ENCODE measurements at regions not wholly inside any gene's neighbourhood (a gene's known extent, or its start where the extent isn't known, plus 50 kb on each side); places are given as distances from the start of the nearest gene placed in this dataset.

- H3K36me3 ChIP-seq, result no peaks in the 10 kb centered on the region
- no peaks in the 10 kb centered on the region for H3K9me3 ChIP-seq
- no peak for DNase-seq (ENCODE audit: low spot score in 2 of 2)
- H3K27ac ChIP-seq, result no peak overlapping the region
- TF ChIP-seq CTCF (IDR thresholded peaks at IDR 0.05) (no peak), POLR2A (IDR thresholded peaks at IDR 0.05) (no peak), EP300 (IDR thresholded peaks at IDR 0.05) (no peak)
- H3K4me3 ChIP-seq, result no peak overlapping the region
- no peaks in the 10 kb centered on the region for H3K27me3 ChIP-seq
- 50 to 52% methylated on average over 1 of the region's 1 CpG for WGBS, 2 donors
- no peaks in the 10 kb centered on the region for H3K4me1 ChIP-seq
Observed at GRCh38 chr18:71597219-71597618, 946.9 kb downstream of the CBLN2 start.

GRCh38 chr18:71583252-71583651, 960.9 kb downstream of the CBLN2 start:
- WGBS, 2 donors, result 62 to 83% methylated on average over 4 of the region's 4 CpGs

GRCh38 chr18:71554686-71555085, 989.5 kb downstream of the CBLN2 start:
- Histone ChIP-seq H3K9me3 (no peaks in the 10 kb centered on the region), H3K4me1 (no peaks in the 10 kb centered on the region), H3K27me3 (no peaks in the 10 kb centered on the region), H3K27ac (no peak overlapping the region), H3K4me3 (no peak overlapping the region), H3K36me3 (no peaks in the 10 kb centered on the region)
- no peak for DNase-seq (ENCODE audit: low spot score in 2 of 2)
- TF ChIP-seq POLR2A (IDR thresholded peaks at IDR 0.05), result no peak
- TF ChIP-seq EP300 (IDR thresholded peaks at IDR 0.05), result no peak
- no peak for TF ChIP-seq CTCF (IDR thresholded peaks at IDR 0.05)
- 40 to 54% methylated on average over 2 of the region's 2 CpGs for WGBS, 2 donors

More at GRCh38 chr18:71583252-71583651, 960.9 kb downstream of the CBLN2 start:
- no peaks in the 10 kb centered on the region for H3K9me3 ChIP-seq
- DNase-seq (ENCODE audit: low spot score in 2 of 2), result no peak
- TF ChIP-seq EP300 (IDR thresholded peaks at IDR 0.05) (no peak), CTCF (IDR thresholded peaks at IDR 0.05) (no peak), POLR2A (IDR thresholded peaks at IDR 0.05) (no peak)
- no peak overlapping the region for H3K27ac ChIP-seq
- no peaks in the 10 kb centered on the region for H3K27me3 ChIP-seq
- no peak overlapping the region for H3K4me3 ChIP-seq
- H3K36me3 ChIP-seq, result no peaks in the 10 kb centered on the region
- no peaks in the 10 kb centered on the region for H3K4me1 ChIP-seq

DNA sequence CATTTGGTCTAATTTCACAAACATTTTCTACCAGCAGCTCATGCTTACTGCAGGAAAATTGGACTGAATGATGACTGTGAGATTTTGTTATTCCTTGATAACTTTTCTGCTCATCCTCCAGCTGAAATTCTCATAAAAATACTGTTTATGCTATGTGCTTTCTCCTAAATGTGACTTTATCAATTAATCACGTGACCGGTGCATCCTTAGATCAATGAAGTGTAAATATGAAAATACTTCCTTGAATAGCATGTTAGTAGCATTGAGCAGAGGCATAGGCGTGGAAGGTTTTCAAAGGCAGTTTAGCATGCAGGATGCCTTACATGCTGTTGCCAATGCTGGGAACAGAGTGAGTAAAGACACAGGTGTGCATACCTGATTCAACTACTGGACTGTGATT, 1002.5 kb downstream of the CBLN2 start:
- Histone ChIP-seq H3K4me3 (no peak overlapping the region), H3K36me3 (no peaks in the 10 kb centered on the region), H3K4me1 (no peaks in the 10 kb centered on the region), H3K27me3 (no peaks in the 10 kb centered on the region), H3K27ac (no peak overlapping the region), H3K9me3 (peaks cover 0 to 9% (median 0%) of the 10 kb centered on the region in 4 donors)
- no peak for TF ChIP-seq POLR2A (IDR thresholded peaks at IDR 0.05)
- no peak for TF ChIP-seq CTCF (IDR thresholded peaks at IDR 0.05)
- TF ChIP-seq EP300 (IDR thresholded peaks at IDR 0.05), result no peak
- no peak for DNase-seq (ENCODE audit: low spot score in 2 of 2)
- 78 to 85% methylated on average over 3 of the region's 3 CpGs for WGBS, 2 donors

GRCh38 chr18:71529703-71530303, 1014.3 kb downstream of the CBLN2 start:
- no peak for TF ChIP-seq POLR2A (IDR thresholded peaks at IDR 0.05)
- TF ChIP-seq EP300 (IDR thresholded peaks at IDR 0.05), result no peak
- no peak for TF ChIP-seq CTCF (IDR thresholded peaks at IDR 0.05)
- Histone ChIP-seq H3K27ac (no peak overlapping the region), H3K36me3 (no peaks in the 10 kb centered on the region), H3K9me3 (no peaks in the 10 kb centered on the region), H3K27me3 (no peaks in the 10 kb centered on the region), H3K4me3 (no peak overlapping the region), H3K4me1 (no peaks in the 10 kb centered on the region)
- 72 to 80% methylated on average over 3 of the region's 3 CpGs for WGBS, 2 donors
- DNase-seq (ENCODE audit: low spot score in 2 of 2), result no peak

All from tibial nerve (tissue), 4 donors.